ACC112 (cell line): ENCODE measurements at regions not wholly inside any gene's neighbourhood (a gene's known extent, or its start where the extent isn't known, plus 50 kb on each side); places are given as distances from the start of the nearest gene placed in this dataset.

Source experiments
- H2AFZ ChIP-seq: fragments of 200-600 bp; sonication (generic); one replicate; pipeline ENCODE4 v1.6.0; 2017; ENCODE audit warnings: antibody characterized with exemption, low read length; ENCODE audit not compliant: unreplicated experiment
- H3K27ac ChIP-seq: fragments of 200-600 bp; sonication (generic); 2 replicates; pipeline ENCODE4 v1.5.1; 2014; ENCODE audit warnings: low read depth, mild to moderate bottlenecking, antibody characterized with exemption, low read length, moderate library complexity
- H3K27me3 ChIP-seq: fragments of 200-600 bp; sonication (generic); 2 replicates; pipeline ENCODE4 v1.6.1; 2014; ENCODE audit warnings: mild to moderate bottlenecking, antibody characterized with exemption, low read length, moderate library complexity, mixed read lengths; ENCODE audit not compliant: insufficient read depth
- H3K36me3 ChIP-seq: fragments of 200-600 bp; sonication (generic); 2 replicates; pipeline ENCODE4 v1.6.1; 2016; ENCODE audit warnings: mild to moderate bottlenecking, antibody characterized with exemption, low read length, moderate library complexity, mixed read lengths; ENCODE audit not compliant: insufficient read depth
- H3K4me1 ChIP-seq: fragments of 200-600 bp; sonication (generic); one replicate; pipeline ENCODE4 v1.6.1; 2016; ENCODE audit warnings: low read length, mixed read lengths; ENCODE audit not compliant: insufficient read depth, unreplicated experiment, control insufficient read depth
- H3K4me3 ChIP-seq: fragments of 200-600 bp; sonication (generic); 2 replicates; pipeline ENCODE4 v1.5.1; 2014; ENCODE audit warnings: mild to moderate bottlenecking, low read depth, low read length
- H3K79me2 ChIP-seq: fragments of 200-600 bp; sonication (generic); one replicate; pipeline ENCODE4 v1.6.0; 2016; ENCODE audit warnings: low read length; ENCODE audit not compliant: control insufficient read depth, unreplicated experiment, insufficient read depth

GRCh38 chr5:174420651-174421407, 303.6 kb upstream of the MSX2 start:
- 0 out of 2 replicates have a peak, but pooled peaks cover 7% of the 10 kb centered on the region for H3K27me3 ChIP-seq
- H2AFZ ChIP-seq, result no peak overlapping the region

DNA sequence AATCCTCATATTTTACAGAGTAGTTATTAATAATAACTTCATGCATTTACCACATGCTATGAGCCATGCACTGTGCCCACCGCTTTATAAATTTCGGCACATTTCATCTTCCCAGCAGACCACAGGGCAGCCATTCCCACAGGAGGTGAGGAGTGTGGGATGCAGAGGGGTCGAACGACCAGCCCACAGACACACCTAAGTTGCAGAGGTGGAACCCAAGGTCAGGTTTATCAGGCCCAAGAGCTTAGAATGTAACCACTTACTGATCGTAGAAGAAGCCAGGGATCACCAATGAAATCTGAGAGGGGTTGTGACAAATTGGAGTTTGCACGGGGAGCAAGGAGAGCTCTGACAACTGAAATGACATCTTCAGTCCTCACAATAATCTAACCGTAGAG, 303.0 kb upstream of the MSX2 start:
- Histone ChIP-seq H3K79me2 (no peaks in the 10 kb centered on the region), H3K36me3 (no peaks in the 10 kb centered on the region), H2AFZ (no peak overlapping the region), H3K27ac (no peak overlapping the region), H3K27me3 (0 out of 2 replicates have a peak, but pooled peaks cover 7% of the 10 kb centered on the region), H3K4me3 (no peak overlapping the region), H3K4me1 (no peaks in the 10 kb centered on the region)

More at GRCh38 chr5:174420651-174421407, 303.6 kb upstream of the MSX2 start:
- Histone ChIP-seq H3K27ac (no peak overlapping the region), H3K4me1 (no peaks in the 10 kb centered on the region), H3K36me3 (no peaks in the 10 kb centered on the region), H3K79me2 (no peaks in the 10 kb centered on the region), H3K4me3 (no peak overlapping the region)

- no peaks in the 10 kb centered on the region for H3K36me3 ChIP-seq
- H3K79me2 ChIP-seq, result no peaks in the 10 kb centered on the region
- H2AFZ ChIP-seq, result no peak overlapping the region
- no peak overlapping the region for H3K27ac ChIP-seq
- no peaks in the 10 kb centered on the region for H3K4me1 ChIP-seq
- no peak overlapping the region for H3K4me3 ChIP-seq
- 0 out of 2 replicates have a peak, but pooled peaks cover 7% of the 10 kb centered on the region for H3K27me3 ChIP-seq
Measured at GRCh38 chr5:174423558-174423957, 300.8 kb upstream of the MSX2 start.

- Histone ChIP-seq H3K27me3 (0 out of 2 replicates have a peak, but pooled peaks cover 7% of the 10 kb centered on the region), H3K36me3 (no peaks in the 10 kb centered on the region), H3K4me3 (no peak overlapping the region), H2AFZ (no peak overlapping the region), H3K4me1 (no peaks in the 10 kb centered on the region), H3K27ac (no peak overlapping the region), H3K79me2 (no peaks in the 10 kb centered on the region)
Measured at GRCh38 chr5:174424219-174425053, 299.9 kb upstream of the MSX2 start.

- 0 out of 2 replicates have a peak, but pooled peaks cover 7% of the 10 kb centered on the region for H3K27me3 ChIP-seq
- no peaks in the 10 kb centered on the region for H3K4me1 ChIP-seq
- no peaks in the 10 kb centered on the region for H3K36me3 ChIP-seq
- H2AFZ ChIP-seq, result no peak overlapping the region
- no peak overlapping the region for H3K27ac ChIP-seq
- H3K79me2 ChIP-seq, result no peaks in the 10 kb centered on the region
- H3K4me3 ChIP-seq, result no peak overlapping the region
Measured at GRCh38 chr5:174425271-174425963, 299.0 kb upstream of the MSX2 start.

GRCh38 chr5:174425964-174426290, 298.5 kb upstream of the MSX2 start:
- Histone ChIP-seq H3K4me1 (no peaks in the 10 kb centered on the region), H3K27me3 (0 out of 2 replicates have a peak, but pooled peaks cover 2% of the 10 kb centered on the region), H3K79me2 (no peaks in the 10 kb centered on the region), H3K4me3 (no peak overlapping the region), H3K36me3 (no peaks in the 10 kb centered on the region), H3K27ac (no peak overlapping the region), H2AFZ (no peak overlapping the region)

DNA sequence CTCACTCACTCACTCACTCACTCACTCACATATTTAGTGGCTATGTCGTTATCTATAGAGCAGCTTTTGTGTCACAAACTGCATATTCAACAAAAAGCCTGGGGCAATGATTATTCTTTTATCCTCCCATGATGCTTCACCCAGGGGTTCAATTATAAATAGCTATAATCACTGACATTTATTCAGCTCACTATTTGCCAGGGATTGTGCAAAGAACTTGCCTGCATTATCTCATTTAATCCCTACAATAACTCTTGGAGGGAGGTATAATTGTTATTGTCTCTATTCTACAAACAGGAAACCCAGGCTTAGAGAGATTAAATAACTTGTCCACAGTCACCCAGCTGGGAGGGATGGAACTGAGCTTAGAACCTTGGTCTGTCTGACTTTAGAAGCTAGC, 298.0 kb upstream of the MSX2 start:
- no peak overlapping the region for H3K27ac ChIP-seq
- H3K4me3 ChIP-seq, result no peak overlapping the region
- no peaks in the 10 kb centered on the region for H3K27me3 ChIP-seq
- H3K79me2 ChIP-seq, result no peaks in the 10 kb centered on the region
- no peaks in the 10 kb centered on the region for H3K36me3 ChIP-seq
- H3K4me1 ChIP-seq, result no peaks in the 10 kb centered on the region
- no peak overlapping the region for H2AFZ ChIP-seq

DNA sequence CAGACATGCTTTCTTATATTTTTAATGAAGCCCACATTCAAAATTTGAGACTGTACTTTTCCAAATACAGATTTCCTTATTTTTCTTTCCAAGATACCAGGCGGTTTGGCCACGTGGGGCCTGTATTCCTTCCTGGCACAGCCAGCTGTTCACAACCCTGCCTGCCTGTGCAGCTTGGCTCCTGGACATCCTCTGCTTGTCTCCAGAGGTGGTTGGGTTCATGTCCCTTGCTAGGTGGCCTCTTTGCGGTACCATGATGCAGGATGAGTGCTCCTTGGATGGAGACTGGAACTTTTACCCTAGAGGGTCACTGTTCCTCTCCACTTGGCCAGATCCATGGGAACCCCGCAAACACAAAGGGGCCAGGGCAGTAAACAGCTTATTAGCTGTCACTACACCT, 297.5 kb upstream of the MSX2 start:
- no peaks in the 10 kb centered on the region for H3K27me3 ChIP-seq

GRCh38 chr5:174427304-174427703, 297.1 kb upstream of the MSX2 start:
- no peak overlapping the region for H3K4me3 ChIP-seq
- no peaks in the 10 kb centered on the region for H3K4me1 ChIP-seq
- H3K36me3 ChIP-seq, result no peaks in the 10 kb centered on the region
- H3K27ac ChIP-seq, result no peak overlapping the region
- no peaks in the 10 kb centered on the region for H3K79me2 ChIP-seq
- no peak overlapping the region for H2AFZ ChIP-seq
- H3K27me3 ChIP-seq, result no peaks in the 10 kb centered on the region

More for the DNA sequence above, 297.5 kb upstream of the MSX2 start:
- H3K27ac ChIP-seq, result no peak overlapping the region
- H3K4me3 ChIP-seq, result no peak overlapping the region
- no peak overlapping the region for H2AFZ ChIP-seq
- no peaks in the 10 kb centered on the region for H3K79me2 ChIP-seq
- no peaks in the 10 kb centered on the region for H3K36me3 ChIP-seq
- H3K4me1 ChIP-seq, result no peaks in the 10 kb centered on the region

DNA sequence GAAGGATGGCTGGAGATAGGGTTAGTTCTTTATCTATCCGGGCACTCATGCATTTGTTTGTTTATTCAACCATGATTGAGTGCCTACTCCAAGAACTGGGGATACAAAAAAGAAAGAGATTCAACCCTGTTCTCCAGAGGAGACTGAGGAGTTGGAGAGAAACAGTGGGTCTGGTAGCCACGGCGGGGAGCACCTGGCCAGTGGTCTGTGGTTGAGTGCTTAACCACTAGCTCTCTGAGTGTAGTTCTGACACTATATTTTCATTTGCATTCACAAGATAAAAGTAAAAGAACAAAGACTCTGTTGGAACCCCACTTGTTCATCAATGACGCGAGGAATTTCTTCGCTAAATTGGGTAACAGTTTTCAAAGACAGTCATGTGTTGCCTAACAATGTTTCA, 295.5 kb upstream of the MSX2 start:
- Histone ChIP-seq H3K36me3 (no peaks in the 10 kb centered on the region), H3K4me1 (no peaks in the 10 kb centered on the region), H3K79me2 (no peaks in the 10 kb centered on the region), H3K4me3 (no peak overlapping the region), H2AFZ (no peak overlapping the region), H3K27me3 (no peaks in the 10 kb centered on the region), H3K27ac (no peak overlapping the region)
